ENCODE measurements at regions not wholly inside any gene's neighbourhood (a gene's known extent, or its start where the extent isn't known, plus 50 kb on each side); places are given as distances from the start of the nearest gene placed in this dataset.
A peak's percentile ranks its signal among the peaks of the same experiment; 100 is the strongest.

- no peaks in the 10 kb centered on the region for H3K36me3 ChIP-seq (ENCODE audit: control insufficient read depth in 1 of 2, insufficient read depth in 2 of 2, low read length in 2 of 2)
- no peak overlapping the region for H2BK12ac ChIP-seq (ENCODE audit: low read length)
- H4K8ac ChIP-seq (ENCODE audit: low read depth, low read length): no peak overlapping the region
- no peak overlapping the region for H3K14ac ChIP-seq (ENCODE audit: low read length)
- no peak overlapping the region for H3K4ac ChIP-seq (ENCODE audit: low read depth, low read length)
- H3K4me3 ChIP-seq (ENCODE audit: low read depth, low read length): no peak overlapping the region
- no peak overlapping the region for H3K27ac ChIP-seq (ENCODE audit: low read depth, low read length)
- no peak overlapping the region for H3K4me2 ChIP-seq (ENCODE audit: low read length)
- no peak for DNase-seq
- H3K9me3 ChIP-seq (ENCODE audit: insufficient read depth, low read depth, low read length): no peaks in the 10 kb centered on the region
- no peak overlapping the region for H2BK5ac ChIP-seq (ENCODE audit: low read depth, low read length, poor library complexity)
- no CpG with 5 or more reads among the region's 11 CpGs for WGBS (ENCODE audit: extremely low coverage, insufficient coverage, insufficient read length)
- H3K18ac ChIP-seq (ENCODE audit: low read length): no peak overlapping the region
- H3K27me3 ChIP-seq (ENCODE audit: insufficient read depth, low read length): no peaks in the 10 kb centered on the region
- H3K9ac ChIP-seq (ENCODE audit: low read length): no peak overlapping the region
- no peaks in the 10 kb centered on the region for H3K79me1 ChIP-seq (ENCODE audit: low read length)
- no peak overlapping the region for H4K12ac ChIP-seq (ENCODE audit: low read depth, low read length)
- H3K79me2 ChIP-seq (ENCODE audit: control insufficient read depth, insufficient read depth, low read length, poor library complexity): no peaks in the 10 kb centered on the region
- H4K91ac ChIP-seq (ENCODE audit: low read depth, low read length): no peak overlapping the region
- H3K23ac ChIP-seq (ENCODE audit: low read length): no peak overlapping the region
- no peaks in the 10 kb centered on the region for H3K4me1 ChIP-seq (ENCODE audit: control insufficient read depth in 1 of 2, insufficient read depth in 2 of 2, low read length in 2 of 2)
- no peak overlapping the region for H2AK5ac ChIP-seq (ENCODE audit: low read length)
- no peak overlapping the region for H2BK120ac ChIP-seq (ENCODE audit: insufficient read depth, low read length, poor library complexity)
- no peak overlapping the region for H2AFZ ChIP-seq (ENCODE audit: insufficient read depth, low read length, poor library complexity)
These were observed 50.3 kb upstream of the GADD45G start for GRCh38 chr9:89554307-89555035.

DNA sequence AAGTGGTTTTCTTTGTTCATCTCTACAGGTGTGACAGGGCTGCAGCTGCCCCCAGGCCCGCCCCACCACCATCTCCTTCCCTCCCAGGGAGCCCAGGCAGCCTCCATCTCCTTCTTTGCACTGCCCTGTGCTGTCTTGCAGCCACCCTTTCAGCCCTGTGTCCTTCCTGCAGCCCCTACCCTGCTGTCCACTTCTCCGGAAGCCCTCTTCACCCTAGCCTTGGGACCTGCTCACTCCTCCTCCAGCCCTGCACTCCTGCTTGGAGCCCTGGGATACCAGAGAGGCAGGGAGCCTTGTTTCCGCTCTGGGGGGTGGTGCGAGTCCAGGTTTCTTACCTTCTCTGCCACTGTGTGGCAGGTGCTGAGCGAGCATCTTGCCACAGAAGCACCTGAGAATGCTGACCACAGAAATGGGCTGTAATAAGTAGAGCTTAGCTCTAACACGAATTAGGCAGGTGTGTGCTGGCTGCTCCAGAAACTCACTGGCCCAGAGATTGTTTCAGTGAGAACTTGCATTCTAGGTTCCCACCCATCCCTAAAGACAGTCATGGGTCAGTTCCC, 51.3 kb upstream of the GADD45G start:
- Histone ChIP-seq H2BK12ac (ENCODE audit: low read length) (no peak overlapping the region), H3K9me3 (ENCODE audit: insufficient read depth, low read depth, low read length) (no peaks in the 10 kb centered on the region), H3K18ac (ENCODE audit: low read length) (no peak overlapping the region), H3K4me1 (ENCODE audit: control insufficient read depth in 1 of 2, insufficient read depth in 2 of 2, low read length in 2 of 2) (no peaks in the 10 kb centered on the region), H3K9ac (ENCODE audit: low read length) (no peak overlapping the region), H3K4me3 (ENCODE audit: low read depth, low read length) (peak overlapping the region; percentile 2), H2AFZ (ENCODE audit: insufficient read depth, low read length, poor library complexity) (no peak overlapping the region), H3K27me3 (ENCODE audit: insufficient read depth, low read length) (no peaks in the 10 kb centered on the region), H3K4ac (ENCODE audit: low read depth, low read length) (no peak overlapping the region), H3K4me2 (ENCODE audit: low read length) (no peak overlapping the region), H4K91ac (ENCODE audit: low read depth, low read length) (no peak overlapping the region), H3K36me3 (ENCODE audit: control insufficient read depth in 1 of 2, insufficient read depth in 2 of 2, low read length in 2 of 2) (no peaks in the 10 kb centered on the region), H4K8ac (ENCODE audit: low read depth, low read length) (no peak overlapping the region), H2AK5ac (ENCODE audit: low read length) (no peak overlapping the region), H3K23ac (ENCODE audit: low read length) (no peak overlapping the region), H2BK5ac (ENCODE audit: low read depth, low read length, poor library complexity) (no peak overlapping the region), H3K14ac (ENCODE audit: low read length) (no peak overlapping the region), H4K12ac (ENCODE audit: low read depth, low read length) (no peak overlapping the region), H3K27ac (ENCODE audit: low read depth, low read length) (no peak overlapping the region), H3K79me2 (ENCODE audit: control insufficient read depth, insufficient read depth, low read length, poor library complexity) (no peaks in the 10 kb centered on the region), H2BK120ac (ENCODE audit: insufficient read depth, low read length, poor library complexity) (no peak overlapping the region), H3K79me1 (ENCODE audit: low read length) (no peaks in the 10 kb centered on the region)
- DNase-seq: no peak
- no CpG with 5 or more reads among the region's 6 CpGs for WGBS (ENCODE audit: extremely low coverage, insufficient coverage, insufficient read length)

DNA sequence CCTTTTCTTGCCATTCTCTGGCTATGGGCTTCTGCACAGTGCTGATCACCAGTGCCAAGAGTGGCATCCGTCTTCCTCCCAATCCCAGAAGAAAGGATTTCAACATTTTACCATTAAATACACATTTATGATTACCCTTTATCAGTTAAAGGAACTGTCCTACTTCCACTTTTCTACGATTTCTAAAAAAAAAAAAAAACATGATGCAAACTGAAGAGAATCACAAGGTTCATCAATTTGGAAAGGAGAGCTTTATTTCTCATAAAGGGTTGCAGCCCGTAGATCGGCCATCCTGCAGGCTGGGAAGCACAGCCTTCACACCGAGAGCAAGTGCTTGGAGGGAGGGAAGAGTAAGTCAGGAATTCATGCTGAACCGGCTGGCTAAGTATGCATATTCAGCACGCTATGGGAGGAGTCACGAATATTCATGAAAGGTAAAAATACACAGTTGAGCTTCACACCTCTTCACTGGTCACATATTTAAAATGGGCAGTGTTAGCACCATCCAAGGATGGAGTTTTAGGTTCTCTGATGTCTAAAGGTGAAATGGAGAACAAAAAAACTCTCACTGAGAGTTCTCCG, 52.5 kb upstream of the SEMA4D start:
- WGBS (ENCODE audit: extremely low coverage, insufficient coverage, insufficient read length): no CpG with 5 or more reads among the region's 9 CpGs
- no peak overlapping the region for H4K8ac ChIP-seq (ENCODE audit: low read depth, low read length)
- no peak overlapping the region for H3K23ac ChIP-seq (ENCODE audit: low read length)
- H3K27me3 ChIP-seq (ENCODE audit: insufficient read depth, low read length): no peaks in the 10 kb centered on the region
- H3K27ac ChIP-seq (ENCODE audit: low read depth, low read length): no peak overlapping the region
- H2AK5ac ChIP-seq (ENCODE audit: low read length): no peak overlapping the region
- no peak overlapping the region for H3K4me3 ChIP-seq (ENCODE audit: low read depth, low read length)
- no peak overlapping the region for H3K4ac ChIP-seq (ENCODE audit: low read depth, low read length)
- H4K12ac ChIP-seq (ENCODE audit: low read depth, low read length): no peak overlapping the region
- no peak overlapping the region for H3K14ac ChIP-seq (ENCODE audit: low read length)
- H3K79me2 ChIP-seq (ENCODE audit: control insufficient read depth, insufficient read depth, low read length, poor library complexity): no peaks in the 10 kb centered on the region
- H3K9me3 ChIP-seq (ENCODE audit: insufficient read depth, low read depth, low read length): no peaks in the 10 kb centered on the region
- no peak overlapping the region for H2AFZ ChIP-seq (ENCODE audit: insufficient read depth, low read length, poor library complexity)
- no peaks in the 10 kb centered on the region for H3K36me3 ChIP-seq (ENCODE audit: control insufficient read depth in 1 of 2, insufficient read depth in 2 of 2, low read length in 2 of 2)
- H4K91ac ChIP-seq (ENCODE audit: low read depth, low read length): no peak overlapping the region
- H3K4me2 ChIP-seq (ENCODE audit: low read length): no peak overlapping the region
- no peak overlapping the region for H3K18ac ChIP-seq (ENCODE audit: low read length)
- H2BK120ac ChIP-seq (ENCODE audit: insufficient read depth, low read length, poor library complexity): no peak overlapping the region
- no peaks in the 10 kb centered on the region for H3K79me1 ChIP-seq (ENCODE audit: low read length)
- no peak overlapping the region for H2BK5ac ChIP-seq (ENCODE audit: low read depth, low read length, poor library complexity)
- DNase-seq: peak; percentile 60 to 76
- H3K4me1 ChIP-seq (ENCODE audit: control insufficient read depth in 1 of 2, insufficient read depth in 2 of 2, low read length in 2 of 2): no peaks in the 10 kb centered on the region
- no peak overlapping the region for H3K9ac ChIP-seq (ENCODE audit: low read length)
- H2BK12ac ChIP-seq (ENCODE audit: low read length): no peak overlapping the region

GRCh38 chr9:89549031-89549644, 51.2 kb upstream of the SEMA4D start:
- Histone ChIP-seq H3K79me2 (ENCODE audit: control insufficient read depth, insufficient read depth, low read length, poor library complexity) (no peaks in the 10 kb centered on the region), H4K8ac (ENCODE audit: low read depth, low read length) (no peak overlapping the region), H3K18ac (ENCODE audit: low read length) (no peak overlapping the region), H4K12ac (ENCODE audit: low read depth, low read length) (no peak overlapping the region), H3K79me1 (ENCODE audit: low read length) (no peaks in the 10 kb centered on the region), H3K9ac (ENCODE audit: low read length) (no peak overlapping the region), H2BK120ac (ENCODE audit: insufficient read depth, low read length, poor library complexity) (no peak overlapping the region), H2AK5ac (ENCODE audit: low read length) (no peak overlapping the region), H3K4ac (ENCODE audit: low read depth, low read length) (no peak overlapping the region), H3K9me3 (ENCODE audit: insufficient read depth, low read depth, low read length) (peaks cover 2% of the 10 kb centered on the region), H3K4me1 (ENCODE audit: control insufficient read depth in 1 of 2, insufficient read depth in 2 of 2, low read length in 2 of 2) (no peaks in the 10 kb centered on the region), H3K4me3 (ENCODE audit: low read depth, low read length) (no peak overlapping the region), H2BK12ac (ENCODE audit: low read length) (no peak overlapping the region), H3K27me3 (ENCODE audit: insufficient read depth, low read length) (no peaks in the 10 kb centered on the region), H2BK5ac (ENCODE audit: low read depth, low read length, poor library complexity) (no peak overlapping the region), H3K23ac (ENCODE audit: low read length) (no peak overlapping the region), H3K14ac (ENCODE audit: low read length) (no peak overlapping the region), H3K4me2 (ENCODE audit: low read length) (no peak overlapping the region), H4K91ac (ENCODE audit: low read depth, low read length) (no peak overlapping the region), H3K27ac (ENCODE audit: low read depth, low read length) (no peak overlapping the region), H3K36me3 (ENCODE audit: control insufficient read depth in 1 of 2, insufficient read depth in 2 of 2, low read length in 2 of 2) (no peaks in the 10 kb centered on the region), H2AFZ (ENCODE audit: insufficient read depth, low read length, poor library complexity) (no peak overlapping the region)
- DNase-seq: peak; percentile 65 to 84
- WGBS (ENCODE audit: extremely low coverage, insufficient coverage, insufficient read length): no CpG with 5 or more reads among the region's 5 CpGs

All from trophoblast cell (in vitro differentiated cells and primary cell).